ENCODE measurements at regions not wholly inside any gene's neighbourhood (a gene's known extent, or its start where the extent isn't known, plus 50 kb on each side); places are given as distances from the start of the nearest gene placed in this dataset.

DNA sequence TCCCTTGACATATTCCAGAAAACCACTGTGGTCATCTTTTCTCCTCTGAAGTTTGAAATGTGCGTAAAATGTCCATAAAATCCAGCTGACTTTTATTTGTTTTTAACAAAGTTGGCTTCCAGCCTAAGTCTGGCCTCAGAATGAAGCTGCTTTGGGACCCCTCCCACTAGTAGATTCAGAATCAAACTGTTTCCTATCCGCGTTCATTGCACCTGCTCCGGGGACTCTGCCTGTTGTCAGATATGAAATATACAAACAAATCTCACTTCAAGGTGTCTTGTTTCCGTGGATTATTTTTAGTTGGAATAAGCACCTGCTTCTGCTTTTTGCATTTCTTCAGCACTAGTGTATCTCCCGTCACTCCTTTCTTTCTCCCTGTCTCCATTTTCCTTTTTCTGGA lies 115.7 kb upstream of the FHL2 start (continued):
- TF ChIP-seq MAFK (IDR thresholded peaks at IDR 0.05; ENCODE audit: low read depth, low read length), result no peak

GRCh38 chr2:105510761-105511528 lies 112.1 kb upstream of the FHL2 start:
- in situ Hi-C loops (cut with MboI; ENCODE audit: low sequenced_read_pairs), result no loop called here
- Histone ChIP-seq H3K23ac (ENCODE audit: low read depth, low read length) (no peak overlapping the region), H3K18ac (ENCODE audit: low read depth, low read length) (no peak overlapping the region), H3K14ac (replicated peaks; ENCODE audit: low read depth, low read length) (no peak overlapping the region), H3K9me3 (ENCODE audit: control insufficient read depth, insufficient read depth, low read length) (0 out of 2 replicates have a peak, but pooled peaks cover 2% of the 10 kb centered on the region), H4K8ac (ENCODE audit: low read depth in 2 of 2, low read length in 2 of 2) (no peak overlapping the region), H3K4me2 (ENCODE audit: low read depth, low read length) (no peak overlapping the region), H3K79me1 (ENCODE audit: low read depth in 1 of 2, low read length in 2 of 2) (no peaks in the 10 kb centered on the region), H3K4ac (ENCODE audit: low read depth, low read length) (no peak overlapping the region), H4K20me1 (ENCODE audit: insufficient read depth, low read length) (no peaks in the 10 kb centered on the region), H2BK120ac (ENCODE audit: low read depth, low read length) (no peak overlapping the region), H3K27ac (ENCODE audit: insufficient read depth, low read length) (no peak overlapping the region), H2AK5ac (ENCODE audit: low read depth, low read length) (no peak overlapping the region), H2BK15ac (ENCODE audit: low read depth, low read length) (no peak overlapping the region), H3K56ac (ENCODE audit: extremely low read depth, insufficient read depth, low read length) (no peak overlapping the region), H4K91ac (ENCODE audit: insufficient read depth, low read depth, low read length) (no peak overlapping the region), H2AFZ (replicated peaks; ENCODE audit: low read length, poor library complexity) (no peak overlapping the region), H3K27me3 (ENCODE audit: control insufficient read depth, insufficient read depth, low read length) (peaks cover 35% of the 10 kb centered on the region), H2BK20ac (ENCODE audit: low read depth, low read length) (no peak overlapping the region), H3K9ac (ENCODE audit: low read depth, low read length) (no peak overlapping the region), H2AK9ac (replicated peaks; ENCODE audit: low read depth, low read length, poor library complexity) (no peak overlapping the region), H3K9me1 (ENCODE audit: insufficient read depth, low read length) (no peaks in the 10 kb centered on the region; the same call in 1 of the 2 replicates), H3K4me3 (ENCODE audit: insufficient read depth, low read depth, low read length) (no peak overlapping the region), H4K5ac (ENCODE audit: low read depth, low read length) (no peak overlapping the region), H3K4me1 (ENCODE audit: control insufficient read depth, insufficient read depth, low read length) (no peaks in the 10 kb centered on the region), H3K36me3 (ENCODE audit: control insufficient read depth, insufficient read depth, low read length) (no peaks in the 10 kb centered on the region), H2BK5ac (ENCODE audit: low read depth, low read length, poor library complexity, severe bottlenecking) (no peak overlapping the region)
- BruUV-seq (replicated peaks), result no TSS peak
- ATAC-seq (ENCODE audit: low read depth), result peak; percentile 54
- ChIA-PET POLR2A (ENCODE audit: unreplicated experiment) (no interaction called here), CTCF (no interaction called here)
- intact Hi-C loops (cut with micrococcal nuclease), result no loop called here
- WGBS, 2 experiments (ENCODE audit: extremely low coverage in 2 of 2, insufficient read length in 1 of 2), result no CpG with 5 or more reads among the region's 4 CpGs
- TF ChIP-seq CEBPB (IDR thresholded peaks at IDR 0.05; ENCODE audit: low read depth, low read length), result no peak
- TF ChIP-seq CHD1 (IDR thresholded peaks at IDR 0.05; ENCODE audit: low read depth, low read length), result no peak
- no peak for TF ChIP-seq FOS (IDR thresholded peaks at IDR 0.05; ENCODE audit: low read depth, low read length)
- no peak for TF ChIP-seq MAFK (IDR thresholded peaks at IDR 0.05; ENCODE audit: low read depth, low read length)
- no peak for TF ChIP-seq NFE2L2 (IDR thresholded peaks at IDR 0.05; ENCODE audit: low read depth, low read length)
- TF ChIP-seq BHLHE40 (IDR thresholded peaks at IDR 0.05; ENCODE audit: low read depth, low read length), result no peak
- TF ChIP-seq RFX5 (IDR thresholded peaks at IDR 0.05; ENCODE audit: low read depth, low read length), result no peak
- TF ChIP-seq SMC3 (IDR thresholded peaks at IDR 0.05; ENCODE audit: low read depth, low read length), result no peak
- no peak for TF ChIP-seq RAD21 (IDR thresholded peaks at IDR 0.05; ENCODE audit: low read length)
- dilution Hi-C loops (cut with HindIII; ENCODE audit: low sequenced_read_pairs, unreplicated experiment), result no loop called here
- peak; percentile 50 for DNase-seq
